Neural progenitor cell (in vitro differentiated cells): ENCODE measurements at regions not wholly inside any gene's neighbourhood (a gene's known extent, or its start where the extent isn't known, plus 50 kb on each side); places are given as distances from the start of the nearest gene placed in this dataset.

ENCODE experiments used
- DNase-seq: peaks from one replicate; pipeline ENCODE4 v3.0.0-alpha.2; 2016; ENCODE audit warnings: low spot score
- H2AFZ ChIP-seq: fragments of 200-600 bp; sonication (generic); replicated peaks from 2 replicates; pipeline ENCODE4 v1.6.1; 2016; ENCODE audit warnings: antibody characterized with exemption
- H3F3A ChIP-seq: fragments of 200-600 bp; sonication (generic); 2 replicates; pipeline ENCODE4 v1.6.1; 2016; ENCODE audit warnings: antibody characterized with exemption, low read depth
- H3K27ac ChIP-seq: fragments of 200-600 bp; sonication (generic); 2 replicates; pipeline ENCODE4 v1.5.1; 2016; ENCODE audit warnings: mild to moderate bottlenecking
- H3K27me3 ChIP-seq: fragments of 200-600 bp; sonication (generic); 2 replicates; pipeline ENCODE4 v1.6.1; 2016; ENCODE audit warnings: mild to moderate bottlenecking, moderate library complexity
- H3K36me3 ChIP-seq: fragments of 200-600 bp; sonication (generic); 2 replicates; pipeline ENCODE4 v1.5.1; 2016
- H3K4me1 ChIP-seq: fragments of 200-600 bp; sonication (generic); 2 replicates; pipeline ENCODE4 v1.6.1; 2016; ENCODE audit warnings: mixed run types
- H3K4me2 ChIP-seq: fragments of 200-600 bp; sonication (generic); 2 replicates; pipeline ENCODE4 v1.6.1; 2016
- H3K4me3 ChIP-seq: fragments of 200-600 bp; sonication (generic); 2 replicates; pipeline ENCODE4 v1.5.1; 2016
- H3K79me2 ChIP-seq: fragments of 200-600 bp; sonication (generic); 2 replicates; pipeline ENCODE4 v1.6.1; 2016; ENCODE audit warnings: low read depth
- H3K9ac ChIP-seq: fragments of 200-600 bp; sonication (generic); 2 replicates; pipeline ENCODE4 v1.6.1; 2016
- H3K9me3 ChIP-seq: fragments of 200-600 bp; sonication (generic); 2 replicates; pipeline ENCODE4 v1.5.1; 2016; ENCODE audit warnings: low read depth
- H4K20me1 ChIP-seq: fragments of 200-600 bp; sonication (generic); 2 replicates; pipeline ENCODE4 v1.6.1; 2016; ENCODE audit warnings: low read depth
- H3K27ac Mint-ChIP-seq: 3 replicates; pipeline ENCODE4 v1.8.0; 2021; ENCODE audit warnings: mixed read lengths
- H3K27me3 Mint-ChIP-seq: 2 replicates; pipeline ENCODE4 v1.8.0; 2022; ENCODE audit warnings: low read depth, mild to moderate bottlenecking, inconsistent platforms, moderate library complexity, mixed read lengths; ENCODE audit not compliant: insufficient read depth
- H3K36me3 Mint-ChIP-seq: 3 replicates; pipeline ENCODE4 v1.8.0; 2021; ENCODE audit warnings: mixed read lengths
- H3K4me1 Mint-ChIP-seq: 3 replicates; pipeline ENCODE4 v1.8.0; 2021; ENCODE audit warnings: mixed read lengths
- H3K4me3 Mint-ChIP-seq: 3 replicates; pipeline ENCODE4 v1.8.0; 2021; ENCODE audit warnings: mild to moderate bottlenecking, moderate library complexity, mixed read lengths
- H3K9me3 Mint-ChIP-seq: 3 replicates; pipeline ENCODE4 v1.8.0; 2020; ENCODE audit warnings: mixed read lengths
- EZH2 ChIP-seq: fragments of 200-600 bp; sonication (generic); IDR thresholded peaks from 2 replicates; pipeline ENCODE4 v1.6.1; 2017; ENCODE audit warnings: antibody characterized with exemption, mild to moderate bottlenecking, moderate library complexity
- EZH2phosphoT487 ChIP-seq: fragments of 200-600 bp; sonication (generic); IDR thresholded peaks from 2 replicates; pipeline ENCODE4 v1.6.1; 2017; ENCODE audit warnings: antibody characterized with exemption
- TF ChIP-seq, protein P1 (sequence below): fragments of 200-600 bp; sonication (generic); IDR thresholded peaks from 2 replicates; pipeline ENCODE4 v1.5.1; 2017; ENCODE audit warnings: antibody characterized with exemption, mild to moderate bottlenecking

DNA sequence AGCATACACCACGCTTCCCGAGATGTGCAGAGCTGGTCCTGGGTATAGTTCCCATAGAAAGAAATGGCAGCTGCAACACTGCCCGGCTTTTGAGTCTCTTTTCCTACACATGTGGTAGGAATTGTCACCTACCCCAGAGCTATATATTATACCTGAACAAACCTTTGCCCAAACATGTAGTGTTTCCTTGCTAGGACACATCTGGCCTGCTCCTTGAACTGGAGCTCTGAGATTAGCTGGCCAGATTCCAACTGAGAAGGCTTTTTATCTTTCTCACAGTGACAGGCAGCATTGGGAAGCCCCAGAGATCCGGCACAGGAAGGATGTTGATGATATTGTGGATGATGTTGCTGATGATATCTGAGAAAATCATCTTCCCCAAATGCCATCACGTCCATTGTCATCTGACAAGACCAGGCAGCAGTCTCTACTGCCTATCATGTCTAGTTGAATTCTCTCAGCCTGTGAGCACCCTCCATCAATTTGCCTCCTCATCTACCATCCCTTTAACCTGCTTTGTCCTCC, 115.0 kb upstream of the SMYD2 start:
- no peak for TF ChIP-seq EZH2
- H3K27ac Mint-ChIP-seq: no peak overlapping the region
- H3K4me3 ChIP-seq: no peak overlapping the region
- no peaks in the 10 kb centered on the region for H3K36me3 Mint-ChIP-seq
- peaks cover 16% of the 10 kb centered on the region for H3K4me1 Mint-ChIP-seq
- no peaks in the 10 kb centered on the region for H3K27me3 ChIP-seq
- H4K20me1 ChIP-seq: no peaks in the 10 kb centered on the region
- H3F3A ChIP-seq: peaks cover 15% of the 10 kb centered on the region
- H3K9me3 ChIP-seq: no peaks in the 10 kb centered on the region
- no peaks in the 10 kb centered on the region for H3K36me3 ChIP-seq
- H3K9me3 Mint-ChIP-seq: no peaks in the 10 kb centered on the region
- peaks cover 31% of the 10 kb centered on the region for H3K4me1 ChIP-seq
- no peaks in the 10 kb centered on the region for H3K79me2 ChIP-seq
- H3K27ac ChIP-seq: no peak overlapping the region
- H3K9ac ChIP-seq: no peak overlapping the region
- H2AFZ ChIP-seq: no peak overlapping the region
- H3K27me3 Mint-ChIP-seq: peaks cover 7% of the 10 kb centered on the region
- no peak overlapping the region for H3K4me3 Mint-ChIP-seq
- no peak overlapping the region for H3K4me2 ChIP-seq
- DNase-seq: no peak

DNA sequence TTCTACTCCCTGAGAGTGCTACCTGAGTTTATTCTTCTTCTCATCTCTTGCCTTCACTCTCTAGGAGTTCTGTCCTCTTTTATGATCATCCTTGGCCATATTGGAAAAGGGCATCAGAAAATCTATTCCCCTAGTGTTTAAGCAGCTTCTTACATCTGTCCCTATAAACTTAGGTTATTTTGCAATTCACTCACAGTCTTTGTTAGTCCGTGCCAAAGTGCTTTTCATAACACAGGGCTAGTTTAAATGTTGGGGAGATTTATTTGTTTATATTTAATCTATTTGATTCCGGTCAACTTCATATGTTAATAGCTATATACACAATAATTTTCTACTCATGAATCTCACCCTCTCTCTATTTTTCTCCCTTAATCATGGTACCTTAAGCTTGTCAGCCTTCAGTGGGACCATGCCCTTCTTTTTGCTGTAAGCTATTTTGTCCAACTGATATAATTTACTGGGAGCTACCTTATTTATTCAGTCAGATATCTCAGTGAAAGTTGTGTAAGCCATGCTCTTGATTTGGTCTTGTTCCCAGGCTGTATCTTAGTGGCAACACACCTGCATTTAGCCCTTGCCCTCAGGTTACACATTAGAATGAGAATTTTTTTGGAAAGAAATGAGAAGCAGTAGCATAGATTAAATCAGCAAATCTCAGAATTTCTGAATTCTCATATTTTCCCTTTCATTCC, 106.3 kb upstream of the SMYD2 start:
- H3K4me2 ChIP-seq: no peak overlapping the region
- Mint-ChIP-seq H3K4me3 (no peak overlapping the region), H3K36me3 (no peaks in the 10 kb centered on the region), H3K9me3 (no peaks in the 10 kb centered on the region), H3K4me1 (peaks cover 8% of the 10 kb centered on the region), H3K27ac (no peak overlapping the region), H3K27me3 (peaks cover 4% of the 10 kb centered on the region)
- H3K4me1 ChIP-seq: no peaks in the 10 kb centered on the region
- TF ChIP-seq EZH2phosphoT487 (no peak), EZH2 (no peak)
- TF ChIP-seq, protein P1, sequence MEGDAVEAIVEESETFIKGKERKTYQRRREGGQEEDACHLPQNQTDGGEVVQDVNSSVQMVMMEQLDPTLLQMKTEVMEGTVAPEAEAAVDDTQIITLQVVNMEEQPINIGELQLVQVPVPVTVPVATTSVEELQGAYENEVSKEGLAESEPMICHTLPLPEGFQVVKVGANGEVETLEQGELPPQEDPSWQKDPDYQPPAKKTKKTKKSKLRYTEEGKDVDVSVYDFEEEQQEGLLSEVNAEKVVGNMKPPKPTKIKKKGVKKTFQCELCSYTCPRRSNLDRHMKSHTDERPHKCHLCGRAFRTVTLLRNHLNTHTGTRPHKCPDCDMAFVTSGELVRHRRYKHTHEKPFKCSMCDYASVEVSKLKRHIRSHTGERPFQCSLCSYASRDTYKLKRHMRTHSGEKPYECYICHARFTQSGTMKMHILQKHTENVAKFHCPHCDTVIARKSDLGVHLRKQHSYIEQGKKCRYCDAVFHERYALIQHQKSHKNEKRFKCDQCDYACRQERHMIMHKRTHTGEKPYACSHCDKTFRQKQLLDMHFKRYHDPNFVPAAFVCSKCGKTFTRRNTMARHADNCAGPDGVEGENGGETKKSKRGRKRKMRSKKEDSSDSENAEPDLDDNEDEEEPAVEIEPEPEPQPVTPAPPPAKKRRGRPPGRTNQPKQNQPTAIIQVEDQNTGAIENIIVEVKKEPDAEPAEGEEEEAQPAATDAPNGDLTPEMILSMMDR: no peak
- DNase-seq: no peak
- H3K9me3 ChIP-seq: no peaks in the 10 kb centered on the region
- no peaks in the 10 kb centered on the region for H3F3A ChIP-seq
- no peaks in the 10 kb centered on the region for H3K79me2 ChIP-seq
- no peak overlapping the region for H3K4me3 ChIP-seq
- H4K20me1 ChIP-seq: no peaks in the 10 kb centered on the region
- H3K9ac ChIP-seq: no peak overlapping the region
- no peaks in the 10 kb centered on the region for H3K36me3 ChIP-seq
- no peak overlapping the region for H3K27ac ChIP-seq
- H2AFZ ChIP-seq: no peak overlapping the region
- no peaks in the 10 kb centered on the region for H3K27me3 ChIP-seq

DNA sequence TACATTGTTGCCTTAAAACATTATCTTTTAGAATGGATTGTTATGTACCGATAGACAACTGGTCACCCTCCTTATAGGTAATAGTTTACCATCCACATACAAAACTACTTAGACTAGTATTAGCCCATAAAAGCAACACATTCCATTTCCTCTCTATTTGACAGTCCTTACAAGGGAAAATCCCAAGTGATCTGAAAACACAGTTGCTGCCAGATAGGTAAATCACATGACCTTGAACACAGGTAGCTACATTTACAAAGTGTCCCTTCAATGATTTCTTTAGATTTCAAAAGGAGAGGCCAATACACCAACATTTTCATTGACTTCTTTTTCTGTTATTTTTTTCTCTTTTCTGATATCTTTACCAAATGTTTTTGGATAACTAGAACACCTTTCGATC, 102.9 kb upstream of the SMYD2 start:
- H3K79me2 ChIP-seq: no peaks in the 10 kb centered on the region
- no peaks in the 10 kb centered on the region for H3K27me3 ChIP-seq
- H3K36me3 Mint-ChIP-seq: peaks cover 2% of the 10 kb centered on the region
- H3K4me1 ChIP-seq: no peaks in the 10 kb centered on the region
- peaks cover 4% of the 10 kb centered on the region for H3K27me3 Mint-ChIP-seq
- TF ChIP-seq, protein P1: no peak
- peaks cover 20% of the 10 kb centered on the region for H3K9me3 Mint-ChIP-seq
- no peak overlapping the region for H3K27ac Mint-ChIP-seq
- H3K9me3 ChIP-seq: no peaks in the 10 kb centered on the region
- no peak overlapping the region for H3K4me3 ChIP-seq
- no peak overlapping the region for H3K9ac ChIP-seq
- no peak overlapping the region for H3K4me2 ChIP-seq
- no peak overlapping the region for H3K4me3 Mint-ChIP-seq
- H3K27ac ChIP-seq: no peak overlapping the region
- H3K36me3 ChIP-seq: no peaks in the 10 kb centered on the region
- H4K20me1 ChIP-seq: no peaks in the 10 kb centered on the region
- no peak for DNase-seq
- no peaks in the 10 kb centered on the region for H3F3A ChIP-seq
- no peak overlapping the region for H2AFZ ChIP-seq
- peaks cover 8% of the 10 kb centered on the region for H3K4me1 Mint-ChIP-seq

DNA sequence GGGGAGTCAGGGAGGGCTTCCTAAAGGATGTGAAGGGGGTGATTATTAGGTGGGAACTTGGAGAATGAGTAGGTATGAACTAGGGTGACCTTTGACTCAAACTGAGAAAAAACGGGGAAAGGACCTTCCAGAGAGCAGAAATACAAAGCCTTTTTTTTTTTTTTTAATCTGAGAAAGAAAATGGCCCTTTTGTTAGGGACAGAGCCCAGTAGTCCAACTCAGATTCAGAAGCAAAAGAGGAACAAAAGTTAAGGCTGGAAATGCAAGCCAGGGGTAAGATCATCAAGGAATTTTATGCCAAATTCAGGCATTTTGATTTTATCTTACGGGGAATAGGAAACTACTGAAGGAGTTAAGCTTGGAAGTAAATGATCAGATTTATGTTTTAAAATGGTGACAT, 96.0 kb upstream of the SMYD2 start:
- H3K27me3 ChIP-seq: peaks cover 56% of the 10 kb centered on the region
- Mint-ChIP-seq H3K4me3 (no peak overlapping the region), H3K4me1 (peaks cover 32% of the 10 kb centered on the region), H3K36me3 (peaks cover 2% of the 10 kb centered on the region), H3K27me3 (peaks cover 14% of the 10 kb centered on the region), H3K9me3 (peaks cover 22% of the 10 kb centered on the region), H3K27ac (no peak overlapping the region)
- no peak overlapping the region for H3K4me2 ChIP-seq
- no peaks in the 10 kb centered on the region for H4K20me1 ChIP-seq
- H3K4me1 ChIP-seq: peaks cover 22% of the 10 kb centered on the region
- TF ChIP-seq, protein P1: no peak
- no peak for TF ChIP-seq EZH2phosphoT487
- no peak for TF ChIP-seq EZH2
- H2AFZ ChIP-seq: no peak overlapping the region
- no peak overlapping the region for H3K9ac ChIP-seq
- DNase-seq: no peak
- no peaks in the 10 kb centered on the region for H3K36me3 ChIP-seq
- H3F3A ChIP-seq: peaks cover 7% of the 10 kb centered on the region
- no peak overlapping the region for H3K4me3 ChIP-seq
- H3K27ac ChIP-seq: no peak overlapping the region
- H3K9me3 ChIP-seq: no peaks in the 10 kb centered on the region
- no peaks in the 10 kb centered on the region for H3K79me2 ChIP-seq
